ENCODE measurements at regions not wholly inside any gene's neighbourhood (a gene's known extent, or its start where the extent isn't known, plus 50 kb on each side); places are given as distances from the start of the nearest gene placed in this dataset.

DNA sequence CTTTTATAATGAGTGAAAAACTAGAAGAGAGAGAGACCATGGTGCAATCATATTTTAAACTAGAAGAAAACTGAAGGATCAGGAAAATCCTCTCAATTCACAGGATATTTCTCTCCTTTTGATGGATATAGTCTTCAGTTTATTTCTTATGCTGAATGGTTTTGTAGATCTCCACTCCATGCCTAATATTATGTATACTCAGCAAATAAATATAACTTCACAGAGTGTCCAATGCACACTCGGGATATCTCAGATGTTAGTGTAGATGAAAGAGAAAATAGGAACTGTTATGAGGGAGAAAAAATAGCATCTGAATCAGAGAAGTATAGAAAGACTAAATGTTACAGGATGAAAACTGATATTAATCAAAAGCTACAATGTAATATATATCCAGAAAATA lies 1324.5 kb upstream of the PIK3C3 start:
- no peak for TF ChIP-seq CTCF (conservative IDR thresholded peaks at IDR 0.05; ENCODE audit: low read depth)
- ChIA-PET CTCF (no interaction called here), POLR2A (ENCODE audit: low non-redundant PET) (no interaction called here)

GRCh38 chr18:40624959-40625358 lies 1330.1 kb upstream of the PIK3C3 start:
- no peak for DNase-seq (ENCODE audit: low spot score)
- no peak overlapping the region for H3K27ac ChIP-seq
- TF ChIP-seq CTCF (conservative IDR thresholded peaks at IDR 0.05; ENCODE audit: low read depth): no peak
- ChIA-PET CTCF (no interaction called here), POLR2A (ENCODE audit: low non-redundant PET) (no interaction called here)

More for the DNA sequence above, 1324.5 kb upstream of the PIK3C3 start:
- H3K27ac ChIP-seq: no peak overlapping the region
- DNase-seq (ENCODE audit: low spot score): no peak

- CTCF ChIA-PET: no interaction called here
- POLR2A ChIA-PET (ENCODE audit: low non-redundant PET): no interaction called here
- no peak overlapping the region for H3K27ac ChIP-seq
- DNase-seq (ENCODE audit: low spot score): no peak
- TF ChIP-seq CTCF (conservative IDR thresholded peaks at IDR 0.05; ENCODE audit: low read depth): no peak
These were observed 1341.3 kb upstream of the PIK3C3 start for GRCh38 chr18:40613721-40614120.

- ChIA-PET POLR2A (ENCODE audit: low non-redundant PET) (no interaction called here), CTCF (no interaction called here)
- no peak for DNase-seq (ENCODE audit: low spot score)
- TF ChIP-seq CTCF (conservative IDR thresholded peaks at IDR 0.05; ENCODE audit: low read depth): no peak
- no peak overlapping the region for H3K27ac ChIP-seq
These were observed 1342.7 kb upstream of the PIK3C3 start for GRCh38 chr18:40612356-40612755.

GRCh38 chr18:40608226-40608625 lies 1346.8 kb upstream of the PIK3C3 start:
- ChIA-PET POLR2A (ENCODE audit: low non-redundant PET) (no interaction called here), CTCF (no interaction called here)
- no peak for DNase-seq (ENCODE audit: low spot score)
- TF ChIP-seq CTCF (conservative IDR thresholded peaks at IDR 0.05; ENCODE audit: low read depth): no peak
- H3K27ac ChIP-seq: no peak overlapping the region

DNA sequence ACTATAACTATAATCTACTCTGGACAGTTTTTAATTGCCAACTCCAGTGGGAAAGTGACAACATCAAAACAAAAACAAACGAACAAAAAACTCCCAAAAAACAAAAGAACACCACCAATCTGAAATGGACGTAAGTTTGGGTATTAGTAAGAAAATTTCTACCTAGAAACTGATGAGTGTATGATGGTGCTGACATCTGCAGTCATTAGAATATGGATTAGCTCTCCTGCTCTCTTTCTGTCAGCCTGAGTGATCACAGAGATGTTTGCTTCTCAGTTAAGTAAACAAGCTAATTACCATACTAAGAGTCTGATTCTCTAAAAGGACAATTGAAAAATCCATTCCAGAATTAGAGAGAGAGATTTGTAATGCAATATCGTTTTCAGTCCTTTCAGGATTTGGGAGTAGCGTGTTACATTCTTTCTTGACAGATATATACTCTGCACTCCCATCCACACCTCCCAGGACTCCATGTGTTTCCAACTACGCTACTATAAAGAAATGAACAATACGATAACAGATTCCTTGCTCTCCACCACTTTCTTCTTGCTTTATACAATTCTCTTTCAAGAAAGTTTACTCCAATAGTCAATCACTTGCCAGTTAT lies 1347.4 kb upstream of the PIK3C3 start:
- H3K27ac ChIP-seq: no peak overlapping the region
- ChIA-PET POLR2A (ENCODE audit: low non-redundant PET) (no interaction called here), CTCF (no interaction called here)
- TF ChIP-seq CTCF (conservative IDR thresholded peaks at IDR 0.05; ENCODE audit: low read depth): no peak
- no peak for DNase-seq (ENCODE audit: low spot score)

- ChIA-PET CTCF (no interaction called here), POLR2A (ENCODE audit: low non-redundant PET) (no interaction called here)
- no peak for TF ChIP-seq CTCF (conservative IDR thresholded peaks at IDR 0.05; ENCODE audit: low read depth)
- no peak overlapping the region for H3K27ac ChIP-seq
- no peak for DNase-seq (ENCODE audit: low spot score)
These were observed 1348.0 kb upstream of the PIK3C3 start for GRCh38 chr18:40606996-40607395.

Measured in RWPE1 (cell line).